ACC112 (cell line): ENCODE measurements at regions not wholly inside any gene's neighbourhood (a gene's known extent, or its start where the extent isn't known, plus 50 kb on each side); places are given as distances from the start of the nearest gene placed in this dataset.

Experiments
- H2AFZ ChIP-seq: fragments of 200-600 bp; sonication (generic); one replicate; pipeline ENCODE4 v1.6.0; 2017; ENCODE audit warnings: antibody characterized with exemption, low read length; ENCODE audit not compliant: unreplicated experiment
- H3K27ac ChIP-seq: fragments of 200-600 bp; sonication (generic); 2 replicates; pipeline ENCODE4 v1.5.1; 2014; ENCODE audit warnings: low read depth, mild to moderate bottlenecking, antibody characterized with exemption, low read length, moderate library complexity
- H3K27me3 ChIP-seq: fragments of 200-600 bp; sonication (generic); 2 replicates; pipeline ENCODE4 v1.6.1; 2014; ENCODE audit warnings: mild to moderate bottlenecking, antibody characterized with exemption, low read length, moderate library complexity, mixed read lengths; ENCODE audit not compliant: insufficient read depth
- H3K36me3 ChIP-seq: fragments of 200-600 bp; sonication (generic); 2 replicates; pipeline ENCODE4 v1.6.1; 2016; ENCODE audit warnings: mild to moderate bottlenecking, antibody characterized with exemption, low read length, moderate library complexity, mixed read lengths; ENCODE audit not compliant: insufficient read depth
- H3K4me1 ChIP-seq: fragments of 200-600 bp; sonication (generic); one replicate; pipeline ENCODE4 v1.6.1; 2016; ENCODE audit warnings: low read length, mixed read lengths; ENCODE audit not compliant: insufficient read depth, unreplicated experiment, control insufficient read depth
- H3K4me3 ChIP-seq: fragments of 200-600 bp; sonication (generic); 2 replicates; pipeline ENCODE4 v1.5.1; 2014; ENCODE audit warnings: mild to moderate bottlenecking, low read depth, low read length
- H3K79me2 ChIP-seq: fragments of 200-600 bp; sonication (generic); one replicate; pipeline ENCODE4 v1.6.0; 2016; ENCODE audit warnings: low read length; ENCODE audit not compliant: control insufficient read depth, unreplicated experiment, insufficient read depth

GRCh38 chr3:193805448-193805847, 212.4 kb downstream of the OPA1 start:
- Histone ChIP-seq H3K36me3 (no peaks in the 10 kb centered on the region), H3K4me1 (peaks cover 9% of the 10 kb centered on the region), H2AFZ (no peak overlapping the region), H3K27me3 (peaks cover 59% of the 10 kb centered on the region), H3K79me2 (no peaks in the 10 kb centered on the region), H3K27ac (peak overlapping the region; percentile 5; the same call in 1 of the 2 replicates), H3K4me3 (no peak overlapping the region)

GRCh38 chr3:193808317-193808716, 215.3 kb downstream of the OPA1 start:
- Histone ChIP-seq H3K36me3 (no peaks in the 10 kb centered on the region), H3K27ac (no peak overlapping the region)

GRCh38 chr3:193809106-193809505, 216.1 kb downstream of the OPA1 start:
- Histone ChIP-seq H3K27ac (no peak overlapping the region), H3K36me3 (no peaks in the 10 kb centered on the region), H3K4me1 (peaks cover 9% of the 10 kb centered on the region), H2AFZ (no peak overlapping the region), H3K27me3 (peaks cover 81% of the 10 kb centered on the region), H3K79me2 (no peaks in the 10 kb centered on the region), H3K4me3 (no peak overlapping the region)

More at GRCh38 chr3:193808317-193808716, 215.3 kb downstream of the OPA1 start:
- no peak overlapping the region for H2AFZ ChIP-seq
- H3K4me3 ChIP-seq: no peak overlapping the region
- H3K27me3 ChIP-seq: peaks cover 78% of the 10 kb centered on the region
- no peaks in the 10 kb centered on the region for H3K79me2 ChIP-seq
- peaks cover 9% of the 10 kb centered on the region for H3K4me1 ChIP-seq

GRCh38 chr3:193812078-193812725, 219.2 kb downstream of the OPA1 start:
- Histone ChIP-seq H3K79me2 (no peaks in the 10 kb centered on the region), H3K4me3 (no peak overlapping the region), H3K4me1 (no peaks in the 10 kb centered on the region), H3K27me3 (peaks cover 65% of the 10 kb centered on the region), H2AFZ (no peak overlapping the region), H3K36me3 (no peaks in the 10 kb centered on the region), H3K27ac (no peak overlapping the region)

GRCh38 chr3:193812791-193813500, 219.9 kb downstream of the OPA1 start:
- Histone ChIP-seq H3K4me1 (no peaks in the 10 kb centered on the region), H3K36me3 (no peaks in the 10 kb centered on the region), H3K79me2 (no peaks in the 10 kb centered on the region), H3K27ac (no peak overlapping the region), H3K27me3 (peaks cover 64% of the 10 kb centered on the region), H2AFZ (no peak overlapping the region), H3K4me3 (no peak overlapping the region)

- H3K4me3 ChIP-seq: no peak overlapping the region
- no peaks in the 10 kb centered on the region for H3K4me1 ChIP-seq
These were observed 220.5 kb downstream of the OPA1 start for GRCh38 chr3:193813501-193813830.

GRCh38 chr3:193814166-193814892, 221.3 kb downstream of the OPA1 start:
- peaks cover 50% of the 10 kb centered on the region for H3K27me3 ChIP-seq
- H3K4me3 ChIP-seq: no peak overlapping the region
- H3K4me1 ChIP-seq: no peaks in the 10 kb centered on the region
- H3K27ac ChIP-seq: no peak overlapping the region
- H2AFZ ChIP-seq: no peak overlapping the region
- H3K36me3 ChIP-seq: no peaks in the 10 kb centered on the region
- H3K79me2 ChIP-seq: no peaks in the 10 kb centered on the region

More at GRCh38 chr3:193813501-193813830, 220.5 kb downstream of the OPA1 start:
- Histone ChIP-seq H3K27me3 (peaks cover 58% of the 10 kb centered on the region), H3K36me3 (no peaks in the 10 kb centered on the region), H3K79me2 (no peaks in the 10 kb centered on the region), H2AFZ (no peak overlapping the region), H3K27ac (no peak overlapping the region)

- Histone ChIP-seq H3K27me3 (peaks cover 43% of the 10 kb centered on the region), H3K27ac (no peak overlapping the region), H3K4me1 (no peaks in the 10 kb centered on the region), H3K4me3 (no peak overlapping the region), H3K79me2 (no peaks in the 10 kb centered on the region), H3K36me3 (no peaks in the 10 kb centered on the region), H2AFZ (no peak overlapping the region)
These were observed 222.4 kb downstream of the OPA1 start for GRCh38 chr3:193815246-193816027.

GRCh38 chr3:193816028-193816395, 223.0 kb downstream of the OPA1 start:
- H3K4me1 ChIP-seq: no peaks in the 10 kb centered on the region
- no peak overlapping the region for H3K4me3 ChIP-seq
- no peak overlapping the region for H2AFZ ChIP-seq
- H3K36me3 ChIP-seq: no peaks in the 10 kb centered on the region
- peaks cover 37% of the 10 kb centered on the region for H3K27me3 ChIP-seq
- H3K27ac ChIP-seq: no peak overlapping the region
- no peaks in the 10 kb centered on the region for H3K79me2 ChIP-seq

- Histone ChIP-seq H3K4me1 (no peaks in the 10 kb centered on the region), H3K27me3 (peaks cover 30% of the 10 kb centered on the region), H3K4me3 (no peak overlapping the region), H2AFZ (no peak overlapping the region), H3K79me2 (no peaks in the 10 kb centered on the region), H3K27ac (no peak overlapping the region), H3K36me3 (no peaks in the 10 kb centered on the region)
These were observed 223.8 kb downstream of the OPA1 start for GRCh38 chr3:193816656-193817311.
